ENCODE measurements at regions not wholly inside any gene's neighbourhood (a gene's known extent, or its start where the extent isn't known, plus 50 kb on each side); places are given as distances from the start of the nearest gene placed in this dataset.

- H2BK120ac ChIP-seq (ENCODE audit: low read depth, low read length), result no peak overlapping the region
- H3K9ac ChIP-seq (ENCODE audit: low read depth, low read length, poor library complexity), result no peak overlapping the region
- H3K4me1 ChIP-seq (ENCODE audit: control insufficient read depth in 2 of 2, insufficient read depth in 1 of 2, low read depth in 1 of 2, low read length in 2 of 2), result no peaks in the 10 kb centered on the region
- H4K91ac ChIP-seq (ENCODE audit: low read depth, low read length, poor library complexity), result no peak overlapping the region
- DNase-seq (ENCODE audit: low spot score), result no peak
- H3K79me1 ChIP-seq (ENCODE audit: low read depth, low read length), result no peaks in the 10 kb centered on the region
- H3K27ac ChIP-seq (replicated peaks; ENCODE audit: low read length), result no peak overlapping the region
- H3K9me3 ChIP-seq (replicated peaks in 1 of 2; ENCODE audit: control insufficient read depth in 2 of 2, insufficient read depth in 1 of 2, low read depth in 1 of 2, low read length in 2 of 2), result no peaks in the 10 kb centered on the region
- H3K4ac ChIP-seq (ENCODE audit: low read length), result no peak overlapping the region
- no peaks in the 10 kb centered on the region for H3K27me3 ChIP-seq (ENCODE audit: control insufficient read depth in 3 of 3, insufficient read depth in 3 of 3, low read depth in 1 of 3, low read length in 3 of 3)
- H2BK12ac ChIP-seq (ENCODE audit: low read length), result no peak overlapping the region
- no peak overlapping the region for H4K8ac ChIP-seq (ENCODE audit: low read depth, low read length)
- H2BK15ac ChIP-seq (ENCODE audit: low read length), result no peak overlapping the region
- H3K4me2 ChIP-seq (ENCODE audit: insufficient read depth, low read length, poor library complexity, severe bottlenecking), result no peak overlapping the region
- H2AK5ac ChIP-seq (ENCODE audit: low read depth, low read length), result no peak overlapping the region
- H2BK5ac ChIP-seq (ENCODE audit: low read length), result no peak overlapping the region
- no peak overlapping the region for H3K14ac ChIP-seq (ENCODE audit: low read length)
- no peak overlapping the region for H2AFZ ChIP-seq (ENCODE audit: low read length)
- H3K18ac ChIP-seq (ENCODE audit: low read length), result no peak overlapping the region
- no peak overlapping the region for H3K23ac ChIP-seq (ENCODE audit: low read depth, low read length, poor library complexity)
- no peak overlapping the region for H3K4me3 ChIP-seq (ENCODE audit: low read length in 2 of 2)
- no peaks in the 10 kb centered on the region for H3K36me3 ChIP-seq (replicated peaks in 1 of 2; ENCODE audit: control insufficient read depth in 2 of 2, insufficient read depth in 2 of 2, low read length in 2 of 2)
Observed at GRCh38 chr11:25520459-25520858, 811.5 kb upstream of the ANO3 start.

- no peak overlapping the region for H3K4ac ChIP-seq (ENCODE audit: low read length)
- H4K91ac ChIP-seq (ENCODE audit: low read depth, low read length, poor library complexity), result no peak overlapping the region
- H3K27me3 ChIP-seq (ENCODE audit: control insufficient read depth in 3 of 3, insufficient read depth in 3 of 3, low read depth in 1 of 3, low read length in 3 of 3), result no peaks in the 10 kb centered on the region
- H2AFZ ChIP-seq (ENCODE audit: low read length), result no peak overlapping the region
- H2BK12ac ChIP-seq (ENCODE audit: low read length), result no peak overlapping the region
- no peak overlapping the region for H3K23ac ChIP-seq (ENCODE audit: low read depth, low read length, poor library complexity)
- no peak overlapping the region for H2BK5ac ChIP-seq (ENCODE audit: low read length)
- H3K14ac ChIP-seq (ENCODE audit: low read length), result no peak overlapping the region
- H3K27ac ChIP-seq (replicated peaks; ENCODE audit: low read length), result no peak overlapping the region
- H3K36me3 ChIP-seq (replicated peaks in 1 of 2; ENCODE audit: control insufficient read depth in 2 of 2, insufficient read depth in 2 of 2, low read length in 2 of 2), result no peaks in the 10 kb centered on the region
- H3K9ac ChIP-seq (ENCODE audit: low read depth, low read length, poor library complexity), result no peak overlapping the region
- WGBS, 2 donors (ENCODE audit: extremely low coverage in 2 of 2, insufficient read length in 2 of 2, insufficient replicate concordance in 1 of 2), result no CpG with 5 or more reads among the region's 2 CpGs
- H3K18ac ChIP-seq (ENCODE audit: low read length), result no peak overlapping the region
- no peaks in the 10 kb centered on the region for H3K79me1 ChIP-seq (ENCODE audit: low read depth, low read length)
- no peak overlapping the region for H3K4me2 ChIP-seq (ENCODE audit: insufficient read depth, low read length, poor library complexity, severe bottlenecking)
- H2BK15ac ChIP-seq (ENCODE audit: low read length), result no peak overlapping the region
- H3K4me1 ChIP-seq (ENCODE audit: control insufficient read depth in 2 of 2, insufficient read depth in 1 of 2, low read depth in 1 of 2, low read length in 2 of 2), result no peaks in the 10 kb centered on the region
- H3K9me3 ChIP-seq (replicated peaks in 1 of 2; ENCODE audit: control insufficient read depth in 2 of 2, insufficient read depth in 1 of 2, low read depth in 1 of 2, low read length in 2 of 2), result no peaks in the 10 kb centered on the region
- no peak overlapping the region for H2AK5ac ChIP-seq (ENCODE audit: low read depth, low read length)
- H3K4me3 ChIP-seq (ENCODE audit: low read length in 2 of 2), result no peak overlapping the region
- H2BK120ac ChIP-seq (ENCODE audit: low read depth, low read length), result no peak overlapping the region
- H4K8ac ChIP-seq (ENCODE audit: low read depth, low read length), result no peak overlapping the region
- DNase-seq (ENCODE audit: low spot score), result no peak
Observed at GRCh38 chr11:25527841-25528240, 804.1 kb upstream of the ANO3 start.

DNA sequence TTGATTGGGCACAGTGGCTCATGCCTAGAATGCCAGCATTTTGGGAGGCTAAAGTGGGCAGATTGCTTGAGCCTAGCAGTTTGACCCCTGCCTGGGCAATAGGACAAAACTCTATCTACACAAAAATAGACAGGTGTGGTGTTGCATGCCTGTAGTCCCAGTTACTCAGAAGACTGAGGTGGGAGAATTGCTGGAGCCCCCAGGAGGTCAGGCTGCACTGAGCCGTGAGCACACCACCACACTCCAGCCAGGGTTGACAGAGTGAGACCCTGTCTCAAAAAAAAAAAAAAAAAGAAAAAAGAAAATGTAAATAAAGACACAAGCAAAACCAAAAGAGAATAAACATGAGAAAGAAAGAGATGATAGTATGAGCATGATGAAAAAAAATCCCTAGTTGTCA is 802.4 kb upstream of the ANO3 start:
- Histone ChIP-seq H2BK12ac (ENCODE audit: low read length) (no peak overlapping the region), H3K23ac (ENCODE audit: low read depth, low read length, poor library complexity) (no peak overlapping the region), H2BK5ac (ENCODE audit: low read length) (no peak overlapping the region), H3K79me1 (ENCODE audit: low read depth, low read length) (no peaks in the 10 kb centered on the region), H3K27me3 (ENCODE audit: control insufficient read depth in 3 of 3, insufficient read depth in 3 of 3, low read depth in 1 of 3, low read length in 3 of 3) (no peaks in the 10 kb centered on the region), H3K36me3 (replicated peaks in 1 of 2; ENCODE audit: control insufficient read depth in 2 of 2, insufficient read depth in 2 of 2, low read length in 2 of 2) (no peaks in the 10 kb centered on the region), H3K4me1 (ENCODE audit: control insufficient read depth in 2 of 2, insufficient read depth in 1 of 2, low read depth in 1 of 2, low read length in 2 of 2) (no peaks in the 10 kb centered on the region), H4K8ac (ENCODE audit: low read depth, low read length) (no peak overlapping the region), H3K27ac (replicated peaks; ENCODE audit: low read length) (no peak overlapping the region), H3K18ac (ENCODE audit: low read length) (no peak overlapping the region), H3K4me2 (ENCODE audit: insufficient read depth, low read length, poor library complexity, severe bottlenecking) (no peak overlapping the region), H3K4me3 (ENCODE audit: low read length in 2 of 2) (no peak overlapping the region), H2BK15ac (ENCODE audit: low read length) (no peak overlapping the region), H2AFZ (ENCODE audit: low read length) (no peak overlapping the region), H2AK5ac (ENCODE audit: low read depth, low read length) (no peak overlapping the region), H3K9me3 (replicated peaks in 1 of 2; ENCODE audit: control insufficient read depth in 2 of 2, insufficient read depth in 1 of 2, low read depth in 1 of 2, low read length in 2 of 2) (no peaks in the 10 kb centered on the region), H3K4ac (ENCODE audit: low read length) (no peak overlapping the region), H3K9ac (ENCODE audit: low read depth, low read length, poor library complexity) (no peak overlapping the region), H3K14ac (ENCODE audit: low read length) (no peak overlapping the region), H4K91ac (ENCODE audit: low read depth, low read length, poor library complexity) (no peak overlapping the region), H2BK120ac (ENCODE audit: low read depth, low read length) (no peak overlapping the region)
- WGBS, 2 donors (ENCODE audit: extremely low coverage in 2 of 2, insufficient read length in 2 of 2, insufficient replicate concordance in 1 of 2), result no CpG with 5 or more reads among the region's 1 CpG
- no peak for DNase-seq (ENCODE audit: low spot score)

DNA sequence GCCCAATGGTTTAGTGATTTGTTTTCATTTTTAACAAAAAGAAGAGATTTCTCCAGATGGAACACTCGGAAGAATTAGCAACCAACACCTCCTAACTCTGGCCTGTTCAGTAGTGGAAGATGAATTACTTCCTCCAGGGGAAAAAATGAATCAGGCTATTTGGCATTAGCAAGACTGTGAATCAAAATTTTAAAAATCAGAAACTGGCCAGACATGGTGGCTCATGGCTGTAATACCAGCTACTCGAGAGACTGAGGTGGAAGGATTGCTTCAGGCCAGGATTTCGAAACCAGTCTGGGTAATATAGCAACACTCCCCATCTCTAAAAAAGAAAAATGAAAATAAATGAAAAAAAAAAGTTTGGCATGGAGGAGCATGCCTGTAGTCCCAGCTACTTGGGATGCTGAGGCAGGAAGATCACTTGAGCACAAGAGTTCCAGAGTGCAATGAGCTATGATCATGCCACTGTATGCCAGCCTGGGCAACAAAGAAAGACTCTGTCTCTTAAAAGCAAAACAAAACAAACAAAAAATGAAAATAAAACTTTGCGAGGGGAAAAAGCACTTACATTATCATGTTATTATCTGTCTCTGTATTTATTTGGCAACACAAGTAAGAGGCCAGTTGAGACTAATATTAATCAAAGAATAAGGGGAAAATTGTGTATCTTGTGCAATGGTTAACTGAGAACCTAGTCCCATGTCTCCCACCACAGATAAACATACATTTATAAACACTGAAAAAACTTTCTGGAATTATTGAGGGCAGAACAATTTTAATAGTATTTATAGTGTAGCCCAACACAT is 796.3 kb upstream of the ANO3 start:
- no peak overlapping the region for H3K14ac ChIP-seq (ENCODE audit: low read length)
- H3K27ac ChIP-seq (replicated peaks; ENCODE audit: low read length), result no peak overlapping the region
- H3K4me2 ChIP-seq (ENCODE audit: insufficient read depth, low read length, poor library complexity, severe bottlenecking), result no peak overlapping the region
- DNase-seq (ENCODE audit: low spot score), result no peak
- no peak overlapping the region for H4K8ac ChIP-seq (ENCODE audit: low read depth, low read length)
- H2AK5ac ChIP-seq (ENCODE audit: low read depth, low read length), result no peak overlapping the region
- H3K4me1 ChIP-seq (ENCODE audit: control insufficient read depth in 2 of 2, insufficient read depth in 1 of 2, low read depth in 1 of 2, low read length in 2 of 2), result no peaks in the 10 kb centered on the region
- H3K9ac ChIP-seq (ENCODE audit: low read depth, low read length, poor library complexity), result no peak overlapping the region
- no peak overlapping the region for H3K4ac ChIP-seq (ENCODE audit: low read length)
- no peaks in the 10 kb centered on the region for H3K9me3 ChIP-seq (replicated peaks in 1 of 2; ENCODE audit: control insufficient read depth in 2 of 2, insufficient read depth in 1 of 2, low read depth in 1 of 2, low read length in 2 of 2)
- H3K18ac ChIP-seq (ENCODE audit: low read length), result no peak overlapping the region
- no peak overlapping the region for H2AFZ ChIP-seq (ENCODE audit: low read length)
- no peaks in the 10 kb centered on the region for H3K36me3 ChIP-seq (replicated peaks in 1 of 2; ENCODE audit: control insufficient read depth in 2 of 2, insufficient read depth in 2 of 2, low read length in 2 of 2)
- no peak overlapping the region for H2BK15ac ChIP-seq (ENCODE audit: low read length)
- no peak overlapping the region for H3K4me3 ChIP-seq (ENCODE audit: low read length in 2 of 2)
- H4K91ac ChIP-seq (ENCODE audit: low read depth, low read length, poor library complexity), result no peak overlapping the region
- no peak overlapping the region for H3K23ac ChIP-seq (ENCODE audit: low read depth, low read length, poor library complexity)
- H2BK120ac ChIP-seq (ENCODE audit: low read depth, low read length), result no peak overlapping the region
- H2BK5ac ChIP-seq (ENCODE audit: low read length), result no peak overlapping the region
- H3K27me3 ChIP-seq (ENCODE audit: control insufficient read depth in 3 of 3, insufficient read depth in 3 of 3, low read depth in 1 of 3, low read length in 3 of 3), result no peaks in the 10 kb centered on the region
- no peaks in the 10 kb centered on the region for H3K79me1 ChIP-seq (ENCODE audit: low read depth, low read length)
- no peak overlapping the region for H2BK12ac ChIP-seq (ENCODE audit: low read length)
- no CpG with 5 or more reads among the region's 4 CpGs for WGBS, 2 donors (ENCODE audit: extremely low coverage in 2 of 2, insufficient read length in 2 of 2, insufficient replicate concordance in 1 of 2)

Measured in neuronal stem cell (in vitro differentiated cells).